CD4-positive, alpha-beta T cell (primary cell): ENCODE measurements at regions not wholly inside any gene's neighbourhood (a gene's known extent, or its start where the extent isn't known, plus 50 kb on each side); places are given as distances from the start of the nearest gene placed in this dataset.

Experiments used
- ATAC-seq: fragments of 200-7000 bp; cut with Tn5 transposase; one replicate; pipeline ENCODE4 v1.10.0; 2022; ENCODE audit warnings: mild to moderate bottlenecking; ENCODE audit not compliant: poor library complexity
- CTCF ChIA-PET: fragments of 350-600 bp; sonication (Branson Sonifier 250); formaldehyde crosslinking; loops from one replicate; lab custom pipeline; 2021; ENCODE audit warnings: antibody characterized with exemption, inconsistent platforms; lab: Charles Lee
- POLR2A ChIA-PET: fragments of 350-600 bp; sonication (Branson Sonifier 250); formaldehyde crosslinking; loops from one replicate; lab custom pipeline; 2021; ENCODE audit warnings: antibody characterized with exemption, inconsistent platforms; lab: Charles Lee
- DNase-seq, 14 experiments: peaks; one replicate each; pipeline ENCODE4 v3.0.0-alpha.2; 2013 to 2020; ENCODE audit warnings: mixed read lengths in 2 of 14
- H3K27ac ChIP-seq, 2 donors: one replicate each; pipeline versions ENCODE4 v1.5.1 to v1.7.0; 2013; ENCODE audit warnings: low read length in 2 of 2, low read depth in 1 of 2, mild to moderate bottlenecking in 1 of 2
- H3K27me3 ChIP-seq, 2 experiments: 1 replicate in 1 of 2; 2 replicates in 1 of 2; pipeline versions ENCODE4 v1.6.1 to v1.7.0; 2013; ENCODE audit warnings: low read length in 2 of 2, control low read depth in 1 of 2, mild to moderate bottlenecking in 1 of 2, moderate library complexity in 1 of 2; ENCODE audit not compliant: insufficient read depth in 2 of 2, control insufficient read depth in 1 of 2
- H3K36me3 ChIP-seq: one replicate; pipeline ENCODE4 v1.6.1; 2013; ENCODE audit warnings: low read length, control low read depth; ENCODE audit not compliant: insufficient read depth
- H3K4me1 ChIP-seq: one replicate; pipeline ENCODE4 v1.6.1; 2013; ENCODE audit warnings: low read length, control low read depth; ENCODE audit not compliant: insufficient read depth
- H3K4me3 ChIP-seq: one replicate; pipeline ENCODE4 v1.5.1; 2013; ENCODE audit warnings: mild to moderate bottlenecking, low read length, moderate library complexity
- H3K9me3 ChIP-seq, 2 experiments: 1 replicate in 1 of 2; 2 replicates in 1 of 2; pipeline versions ENCODE4 v1.6.1 to v1.7.0; 2013; ENCODE audit warnings: low read length in 2 of 2, mild to moderate bottlenecking in 2 of 2, control low read depth in 1 of 2, moderate library complexity in 1 of 2; ENCODE audit not compliant: control insufficient read depth in 1 of 2, insufficient read depth in 1 of 2
- H3K27ac Mint-ChIP-seq: one replicate; pipeline ENCODE4 v1.8.0; 2020; ENCODE audit warnings: mixed read lengths
- H3K27me3 Mint-ChIP-seq: one replicate; pipeline ENCODE4 v1.8.0; 2021; ENCODE audit warnings: mixed read lengths
- H3K36me3 Mint-ChIP-seq: one replicate; pipeline ENCODE4 v1.8.0; 2021; ENCODE audit warnings: low read depth, mixed read lengths
- H3K4me1 Mint-ChIP-seq: one replicate; pipeline ENCODE4 v1.8.0; 2021; ENCODE audit warnings: low read depth, mixed read lengths
- H3K4me3 Mint-ChIP-seq: one replicate; pipeline ENCODE4 v1.8.0; 2020; ENCODE audit warnings: mild to moderate bottlenecking, mixed read lengths
- H3K9me3 Mint-ChIP-seq: one replicate; pipeline ENCODE4 v1.8.0; 2020; ENCODE audit warnings: mixed read lengths
- CTCF ChIP-seq: fragments of 200-600 bp; IDR thresholded peaks from one replicate; pipeline ENCODE4 v1.8.0; 2022; ENCODE audit warnings: antibody characterized with exemption, mild to moderate bottlenecking
- intact Hi-C, 2 experiments: fragments of 100-400 bp; cut with DNase I in 1 of 2; cut with micrococcal nuclease in 1 of 2; formaldehyde crosslinking; loops; one replicate each; pipeline versions ENCODE4 v1.15.1 to v1.9.0; 2023 to 2025; cut with DNase I, micrococcal nuclease

- no peak for DNase-seq
- Histone ChIP-seq H3K4me3 (no peak overlapping the region), H3K4me1 (no peaks in the 10 kb centered on the region), H3K27me3 (no peaks in the 10 kb centered on the region), H3K36me3 (no peaks in the 10 kb centered on the region), H3K9me3 (peaks cover 0 to 4% of the 10 kb centered on the region in 2 experiments), H3K27ac (no peak overlapping the region)
- Mint-ChIP-seq H3K27me3 (no peaks in the 10 kb centered on the region), H3K36me3 (no peaks in the 10 kb centered on the region), H3K4me1 (no peaks in the 10 kb centered on the region), H3K27ac (no peak overlapping the region), H3K9me3 (no peaks in the 10 kb centered on the region), H3K4me3 (no peak overlapping the region)
- ATAC-seq, result no peak
- POLR2A ChIA-PET, result no interaction called here
- CTCF ChIA-PET, result no interaction called here
- TF ChIP-seq CTCF, result no peak
- intact Hi-C loops, result loop anchor here in 1 of 2 experiments (10.0 kb wide), 1 partner anchor 49 kb away; no protein-coding TSS in a partner anchor
Observed at GRCh38 chr17:70564006-70564620, 394.8 kb downstream of the KCNJ2 start.

GRCh38 chr17:70569128-70569527 lies 399.8 kb downstream of the KCNJ2 start:
- DNase-seq (no peak), ATAC-seq (no peak)
- Mint-ChIP-seq H3K9me3 (no peaks in the 10 kb centered on the region), H3K4me3 (no peak overlapping the region), H3K27ac (no peak overlapping the region), H3K36me3 (no peaks in the 10 kb centered on the region), H3K4me1 (no peaks in the 10 kb centered on the region), H3K27me3 (no peaks in the 10 kb centered on the region)
- no peaks in the 10 kb centered on the region for H3K4me1 ChIP-seq
- no peak overlapping the region for H3K27ac ChIP-seq
- POLR2A ChIA-PET, result no interaction called here
- intact Hi-C loops, result loop anchor here in 1 of 2 experiments (10.0 kb wide), 1 partner anchor 54 kb away; no protein-coding TSS in a partner anchor
- H3K9me3 ChIP-seq, result peaks cover 0 to 4% of the 10 kb centered on the region in 2 experiments
- no peak overlapping the region for H3K4me3 ChIP-seq
- H3K27me3 ChIP-seq, result peaks cover 0 to 4% of the 10 kb centered on the region in 2 experiments
- CTCF ChIA-PET, result interaction anchor here (0.7 kb wide), 1 partner anchor 357 kb away, joined by 3 read pairs; no protein-coding TSS in a partner anchor
- no peak for TF ChIP-seq CTCF
- H3K36me3 ChIP-seq, result no peaks in the 10 kb centered on the region

GRCh38 chr17:70577456-70577855 lies 408.1 kb downstream of the KCNJ2 start:
- Mint-ChIP-seq H3K9me3 (no peaks in the 10 kb centered on the region), H3K36me3 (no peaks in the 10 kb centered on the region), H3K4me1 (no peaks in the 10 kb centered on the region), H3K4me3 (no peak overlapping the region), H3K27me3 (no peaks in the 10 kb centered on the region), H3K27ac (no peak overlapping the region)
- DNase-seq, result no peak
- no peak overlapping the region for H3K4me3 ChIP-seq
- POLR2A ChIA-PET, result no interaction called here
- no peak for TF ChIP-seq CTCF
- H3K27ac ChIP-seq, result no peak overlapping the region
- H3K4me1 ChIP-seq, result no peaks in the 10 kb centered on the region
- H3K27me3 ChIP-seq, result peaks cover 0 to 4% of the 10 kb centered on the region in 2 experiments
- H3K36me3 ChIP-seq, result no peaks in the 10 kb centered on the region
- peaks cover 0 to 5% of the 10 kb centered on the region in 2 experiments for H3K9me3 ChIP-seq
- no peak for ATAC-seq
- intact Hi-C loops, result no loop called here
- CTCF ChIA-PET, result no interaction called here
